Fibroblast of lung (primary cell): ENCODE measurements at regions not wholly inside any gene's neighbourhood (a gene's known extent, or its start where the extent isn't known, plus 50 kb on each side); places are given as distances from the start of the nearest gene placed in this dataset.

ENCODE experiments used
- DNase-seq, 2 donors: peaks; one replicate each; pipeline versions ENCODE4 v3.0.0 to v3.0.0-alpha.2; 2010; ENCODE audit warnings: low read depth in 2 of 2
- H2AFZ ChIP-seq: 2 replicates; pipeline ENCODE4 v1.5.1; 2012; ENCODE audit warnings: low read length, control low read depth, inconsistent platforms
- H3K27ac ChIP-seq: 2 replicates; pipeline ENCODE4 v1.5.1; 2011; ENCODE audit warnings: low read length, control low read depth; ENCODE audit not compliant: insufficient read depth
- H3K27me3 ChIP-seq: 2 replicates; pipeline ENCODE4 v1.5.1; 2011; ENCODE audit warnings: mild to moderate bottlenecking, low read length; ENCODE audit not compliant: control insufficient read depth, insufficient read depth
- H3K36me3 ChIP-seq: 2 replicates; pipeline ENCODE4 v1.5.1; 2011; ENCODE audit warnings: low read length; ENCODE audit not compliant: control insufficient read depth, insufficient read depth
- H3K4me1 ChIP-seq: 2 replicates; pipeline ENCODE4 v1.5.1; 2011; ENCODE audit warnings: low read length; ENCODE audit not compliant: control insufficient read depth, insufficient read depth; ENCODE audit errors: extremely low read depth
- H3K4me2 ChIP-seq: 2 replicates; pipeline ENCODE4 v1.5.1; 2011; ENCODE audit warnings: low read length, control low read depth; ENCODE audit not compliant: insufficient read depth; ENCODE audit errors: extremely low read depth
- H3K4me3 ChIP-seq, 4 experiments: fragments of 200-600 bp in 1 of 4; sonication (generic) in 1 of 4; replicated peaks in 1 of 4; 2 replicates each; pipeline ENCODE4 v1.5.1; 2011 to 2016; ENCODE audit warnings: low read length in 4 of 4, low read depth in 3 of 4, mild to moderate bottlenecking in 3 of 4, control low read depth in 2 of 4, inconsistent platforms in 1 of 4, mixed read lengths in 1 of 4; ENCODE audit not compliant: insufficient read depth in 1 of 4; ENCODE audit errors: control extremely low read depth in 1 of 4
- H3K79me2 ChIP-seq: 2 replicates; pipeline ENCODE4 v1.5.1; 2012; ENCODE audit warnings: mild to moderate bottlenecking, low read length, inconsistent platforms; ENCODE audit not compliant: control insufficient read depth, insufficient read depth
- H3K9ac ChIP-seq: 2 replicates; pipeline ENCODE4 v1.5.1; 2011; ENCODE audit warnings: mild to moderate bottlenecking, low read length, control low read depth; ENCODE audit not compliant: insufficient read depth
- H3K9me3 ChIP-seq: 2 replicates; pipeline ENCODE4 v1.5.1; 2012; ENCODE audit warnings: low read depth, low read length; ENCODE audit not compliant: control insufficient read depth, insufficient read depth
- H4K20me1 ChIP-seq: 2 replicates; pipeline ENCODE4 v1.5.1; 2011; ENCODE audit warnings: low read length; ENCODE audit not compliant: control insufficient read depth, insufficient read depth; ENCODE audit errors: extremely low read depth
- EZH2 ChIP-seq: IDR thresholded peaks from 2 replicates; pipeline ENCODE4 v1.5.1; 2012; ENCODE audit warnings: low read length, control low read depth, mild to moderate bottlenecking; ENCODE audit errors: missing control alignments
- TF ChIP-seq, protein P1 (sequence below), 2 donors: IDR thresholded peaks in 1 of 2; conservative IDR thresholded peaks in 1 of 2; 1 replicate in 1 of 2; 2 replicates in 1 of 2; pipeline ENCODE4 v1.5.1; 2011 to 2012; ENCODE audit warnings: low read length in 2 of 2, control low read depth in 1 of 2, inconsistent platforms in 1 of 2, low read depth in 1 of 2, mild to moderate bottlenecking in 1 of 2

GRCh38 chr3:59408047-59408624 lies 358.3 kb upstream of the CFAP20DC start:
- no peak overlapping the region for H3K27ac ChIP-seq
- no peak for DNase-seq
- no peak for TF ChIP-seq EZH2
- H3K9ac ChIP-seq, result no peak overlapping the region
- no peak overlapping the region for H3K4me2 ChIP-seq
- no peaks in the 10 kb centered on the region for H3K27me3 ChIP-seq
- no peaks in the 10 kb centered on the region for H3K79me2 ChIP-seq
- no peak overlapping the region for H2AFZ ChIP-seq
- no peaks in the 10 kb centered on the region for H3K4me1 ChIP-seq
- H3K9me3 ChIP-seq, result no peaks in the 10 kb centered on the region
- H3K36me3 ChIP-seq, result no peaks in the 10 kb centered on the region
- no peak overlapping the region for H3K4me3 ChIP-seq
- H4K20me1 ChIP-seq, result no peaks in the 10 kb centered on the region

DNA sequence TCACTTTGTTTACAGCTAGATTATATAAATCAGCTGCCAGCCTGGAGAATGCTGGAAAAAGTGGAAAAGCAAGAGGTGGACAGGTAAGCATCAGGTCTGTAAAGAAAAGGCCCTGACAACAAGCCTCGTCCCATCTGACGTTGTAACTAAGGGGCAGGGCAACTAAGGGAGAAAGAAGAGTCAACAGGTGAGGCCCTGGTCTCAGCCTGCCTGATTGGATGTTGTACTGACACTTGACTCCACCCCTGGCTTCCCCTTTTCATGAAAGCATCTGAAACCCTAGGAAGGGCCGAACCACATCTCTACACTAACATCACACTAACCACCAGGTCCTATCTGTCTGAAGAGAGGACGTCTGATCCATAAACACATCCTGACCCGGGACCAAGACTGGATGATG lies 357.6 kb upstream of the CFAP20DC start:
- Histone ChIP-seq H2AFZ (no peak overlapping the region), H4K20me1 (no peaks in the 10 kb centered on the region), H3K4me1 (no peaks in the 10 kb centered on the region), H3K36me3 (no peaks in the 10 kb centered on the region), H3K9ac (no peak overlapping the region), H3K4me3 (no peak overlapping the region), H3K27me3 (no peaks in the 10 kb centered on the region), H3K9me3 (no peaks in the 10 kb centered on the region), H3K27ac (no peak overlapping the region), H3K4me2 (no peak overlapping the region), H3K79me2 (no peaks in the 10 kb centered on the region)
- TF ChIP-seq, protein P1, sequence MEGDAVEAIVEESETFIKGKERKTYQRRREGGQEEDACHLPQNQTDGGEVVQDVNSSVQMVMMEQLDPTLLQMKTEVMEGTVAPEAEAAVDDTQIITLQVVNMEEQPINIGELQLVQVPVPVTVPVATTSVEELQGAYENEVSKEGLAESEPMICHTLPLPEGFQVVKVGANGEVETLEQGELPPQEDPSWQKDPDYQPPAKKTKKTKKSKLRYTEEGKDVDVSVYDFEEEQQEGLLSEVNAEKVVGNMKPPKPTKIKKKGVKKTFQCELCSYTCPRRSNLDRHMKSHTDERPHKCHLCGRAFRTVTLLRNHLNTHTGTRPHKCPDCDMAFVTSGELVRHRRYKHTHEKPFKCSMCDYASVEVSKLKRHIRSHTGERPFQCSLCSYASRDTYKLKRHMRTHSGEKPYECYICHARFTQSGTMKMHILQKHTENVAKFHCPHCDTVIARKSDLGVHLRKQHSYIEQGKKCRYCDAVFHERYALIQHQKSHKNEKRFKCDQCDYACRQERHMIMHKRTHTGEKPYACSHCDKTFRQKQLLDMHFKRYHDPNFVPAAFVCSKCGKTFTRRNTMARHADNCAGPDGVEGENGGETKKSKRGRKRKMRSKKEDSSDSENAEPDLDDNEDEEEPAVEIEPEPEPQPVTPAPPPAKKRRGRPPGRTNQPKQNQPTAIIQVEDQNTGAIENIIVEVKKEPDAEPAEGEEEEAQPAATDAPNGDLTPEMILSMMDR (conservative IDR thresholded peaks at IDR 0.05 in 1 of 2, IDR thresholded peaks at IDR 0.05 in 1 of 2; ENCODE audit: low read depth in 1 of 2, low read length in 2 of 2), result no peak
- no peak for TF ChIP-seq EZH2
- DNase-seq, result no peak

GRCh38 chr3:59406943-59407342 lies 357.1 kb upstream of the CFAP20DC start:
- Histone ChIP-seq H3K9me3 (no peaks in the 10 kb centered on the region), H2AFZ (no peak overlapping the region), H3K9ac (no peak overlapping the region), H4K20me1 (no peaks in the 10 kb centered on the region), H3K36me3 (no peaks in the 10 kb centered on the region), H3K4me3 (no peak overlapping the region), H3K79me2 (no peaks in the 10 kb centered on the region), H3K4me1 (no peaks in the 10 kb centered on the region), H3K4me2 (no peak overlapping the region), H3K27me3 (no peaks in the 10 kb centered on the region), H3K27ac (no peak overlapping the region)
- no peak for DNase-seq
- TF ChIP-seq, protein P1 (conservative IDR thresholded peaks at IDR 0.05 in 1 of 2, IDR thresholded peaks at IDR 0.05 in 1 of 2; ENCODE audit: low read depth in 1 of 2, low read length in 2 of 2), result no peak
- no peak for TF ChIP-seq EZH2
